Epithelial cell of proximal tubule (primary cell): ENCODE measurements at regions not wholly inside any gene's neighbourhood (a gene's known extent, or its start where the extent isn't known, plus 50 kb on each side); places are given as distances from the start of the nearest gene placed in this dataset.

Source experiments
- DNase-seq: peaks from one replicate; pipeline ENCODE4 v3.0.0-alpha.2; 2011; ENCODE audit warnings: low read depth
- H3K4me3 ChIP-seq: 2 replicates; pipeline ENCODE4 v1.5.1; 2011; ENCODE audit warnings: low read depth, mild to moderate bottlenecking, low read length
- CTCF ChIP-seq: conservative IDR thresholded peaks from 2 replicates; pipeline ENCODE4 v1.5.1; 2012; ENCODE audit warnings: low read depth, mild to moderate bottlenecking, low read length

- no peak for TF ChIP-seq CTCF
- DNase-seq, result no peak
- no peak overlapping the region for H3K4me3 ChIP-seq
These were observed 541.4 kb downstream of the CSNK1G3 start for GRCh38 chr5:124053340-124053739.

- H3K4me3 ChIP-seq, result no peak overlapping the region
These were observed 540.2 kb downstream of the CSNK1G3 start for GRCh38 chr5:124052201-124052600.

DNA sequence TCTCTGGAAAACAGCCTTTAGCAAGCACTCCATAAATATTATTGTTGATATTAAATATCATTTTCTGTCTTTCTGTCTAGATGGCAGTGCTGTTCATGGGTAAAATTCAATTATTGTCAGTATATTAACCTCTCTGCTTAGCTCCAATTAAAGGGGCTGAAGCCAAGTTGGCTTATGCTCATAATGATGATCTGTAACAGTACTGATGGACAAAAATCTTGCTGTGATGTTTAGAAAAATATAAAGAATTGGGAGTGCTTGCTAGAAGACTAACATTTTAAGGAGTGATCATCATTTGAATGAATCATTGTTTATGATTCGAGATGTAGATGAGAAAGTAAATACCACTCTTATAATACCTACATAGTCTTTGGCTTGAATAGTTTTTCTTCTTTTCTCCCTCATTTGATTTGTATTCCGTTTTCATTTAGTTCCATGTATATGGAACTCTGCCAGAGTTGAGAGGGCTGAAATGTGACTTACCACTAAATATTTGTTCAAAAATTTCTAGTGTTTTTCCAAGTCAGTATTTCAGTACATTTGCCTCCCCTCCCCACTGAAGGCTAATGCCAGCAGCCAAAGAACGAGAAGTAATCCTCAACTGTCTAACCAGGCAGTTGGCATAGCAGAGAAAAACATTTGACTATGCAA is 538.3 kb downstream of the CSNK1G3 start:
- H3K4me3 ChIP-seq, result no peak overlapping the region
- no peak for DNase-seq
- no peak for TF ChIP-seq CTCF

More at GRCh38 chr5:124052201-124052600, 540.2 kb downstream of the CSNK1G3 start:
- no peak for TF ChIP-seq CTCF
- no peak for DNase-seq

GRCh38 chr5:124045412-124045811 is 533.4 kb downstream of the CSNK1G3 start:
- no peak for DNase-seq
- TF ChIP-seq CTCF, result no peak
- no peak overlapping the region for H3K4me3 ChIP-seq

- DNase-seq, result no peak
- H3K4me3 ChIP-seq, result no peak overlapping the region
- TF ChIP-seq CTCF, result no peak
These were observed 532.6 kb downstream of the CSNK1G3 start for GRCh38 chr5:124044613-124045012.

DNA sequence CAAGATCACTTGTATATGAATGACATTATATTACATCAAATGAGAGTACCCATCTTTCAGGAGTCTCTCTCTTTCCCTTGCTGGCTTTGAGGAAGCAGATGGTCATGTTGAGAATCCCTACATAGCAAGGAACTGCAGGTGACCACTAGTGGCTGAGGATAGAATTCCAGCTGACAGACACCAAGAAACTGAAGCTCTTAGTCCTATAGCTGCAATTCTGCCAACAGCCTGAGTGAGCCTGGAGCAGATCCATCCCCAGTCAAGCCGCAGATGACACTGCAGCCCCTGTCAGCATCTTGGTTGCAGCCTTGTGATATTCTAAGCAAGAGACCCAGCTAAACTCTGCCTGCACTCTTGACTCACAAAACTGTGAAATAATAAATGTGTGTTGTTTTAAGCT is 531.5 kb downstream of the CSNK1G3 start:
- TF ChIP-seq CTCF, result peak; percentile 38
- DNase-seq, result no peak
- no peak overlapping the region for H3K4me3 ChIP-seq

DNA sequence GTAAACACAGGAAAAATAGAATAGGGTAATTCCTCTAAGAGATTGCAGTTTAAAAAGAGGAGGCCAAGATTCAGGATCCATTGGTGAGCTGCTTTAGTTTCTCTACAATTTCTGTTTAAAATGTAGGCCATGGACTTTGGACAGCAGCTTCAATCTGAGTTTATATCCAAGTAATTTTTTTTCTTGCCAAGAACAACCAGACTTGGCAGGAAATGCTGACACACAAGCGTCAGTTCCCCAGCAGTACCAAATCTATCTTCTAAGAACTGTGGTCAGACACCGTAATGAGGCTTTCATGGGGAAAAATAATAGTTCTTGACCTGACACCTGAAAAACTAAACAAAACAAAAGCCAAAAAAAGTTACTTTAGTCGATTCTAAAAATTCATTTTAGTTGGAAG is 528.8 kb downstream of the CSNK1G3 start:
- no peak for DNase-seq
- H3K4me3 ChIP-seq, result no peak overlapping the region

More for the DNA sequence above, 528.8 kb downstream of the CSNK1G3 start:
- TF ChIP-seq CTCF, result no peak
